ENCODE measurements at regions not wholly inside any gene's neighbourhood (a gene's known extent, or its start where the extent isn't known, plus 50 kb on each side); places are given as distances from the start of the nearest gene placed in this dataset.

DNA sequence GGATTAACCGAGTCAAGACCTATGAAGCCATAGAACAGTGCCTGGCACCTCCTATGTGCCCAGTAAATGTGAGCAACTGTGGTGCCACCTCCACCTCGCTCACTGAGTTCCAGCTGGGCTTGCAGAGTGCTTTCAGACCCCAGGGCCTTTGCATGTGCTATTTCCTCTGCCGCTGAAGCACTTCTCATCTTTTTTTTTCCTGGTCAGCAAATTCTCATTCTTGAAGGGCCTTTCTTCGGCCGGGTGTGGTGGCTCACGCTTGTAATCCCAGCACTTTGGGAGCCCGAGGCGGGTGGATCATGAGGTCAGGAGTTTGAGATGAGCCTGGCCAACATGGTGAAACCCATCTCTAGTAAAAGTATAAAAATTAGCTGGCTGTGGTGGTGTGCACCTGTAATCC lies 76.5 kb downstream of the MSX1 start:
- TF ChIP-seq ZNF316 (IDR thresholded peaks at IDR 0.05), result peak; percentile 37; the same call in 1 of the 2 replicates
- 0 out of 2 replicates have a peak, but pooled peaks have one; percentile 19 for TF ChIP-seq C11orf30 (IDR thresholded peaks at IDR 0.05; ENCODE audit: low read depth)
- no peak for TF ChIP-seq MAFG (tag; conservative IDR thresholded peaks at IDR 0.05)
- no peak for TF ChIP-seq ARNT (IDR thresholded peaks at IDR 0.05)
- peak; percentile 14 for TF ChIP-seq RBM25 (IDR thresholded peaks at IDR 0.05; ENCODE audit: low read depth, low read length, severe bottlenecking)
- TF ChIP-seq ZNF134 (CRISPR knock-in tag; conservative IDR thresholded peaks at IDR 0.05), result no peak
- TF ChIP-seq ZNF146 (CRISPR knock-in tag; IDR thresholded peaks at IDR 0.05; ENCODE audit: unreplicated experiment), result no peak
- BruUV-seq (replicated peaks), result no TSS peak
- 0% methylated on average over 8 of the region's 8 CpGs for WGBS (ENCODE audit: insufficient coverage, low coverage, missing lambda C conversion rate)

DNA sequence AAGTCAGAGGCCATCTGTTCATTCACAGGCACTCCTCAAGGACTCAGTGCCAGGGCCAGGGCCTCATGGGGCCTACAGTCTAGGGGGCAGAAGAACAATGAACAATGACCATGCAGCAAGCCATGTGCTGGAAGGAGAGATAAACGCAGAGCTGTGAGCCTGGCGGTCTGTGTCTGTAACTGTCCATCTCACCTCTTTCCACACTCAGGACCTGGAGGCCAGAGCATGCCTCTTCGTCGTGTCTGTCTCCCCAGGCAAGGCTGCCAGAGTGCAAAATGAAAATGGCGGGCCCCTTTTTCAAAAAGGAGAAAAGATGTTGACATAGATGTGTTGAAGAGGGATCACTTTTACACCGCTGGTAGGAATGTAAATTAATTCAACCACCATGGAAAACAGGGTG lies 78.5 kb downstream of the MSX1 start:
- H3K9me1 ChIP-seq (ENCODE audit: control insufficient read depth, insufficient read depth, low read length), result no peaks in the 10 kb centered on the region
- ATAC-seq (no peak), DNase-seq (ENCODE audit: extremely low read depth in 1 of 4, low spot score in 3 of 4) (no peak), FAIRE-seq (no peak)
- intact Hi-C loops (cut with micrococcal nuclease) (no loop called here), in situ Hi-C loops (cut with MboI) (no loop called here)
- 0% methylated on average over 6 of the region's 6 CpGs for WGBS (ENCODE audit: insufficient coverage, low coverage, missing lambda C conversion rate)
- H3K27me3 ChIP-seq (ENCODE audit: control insufficient read depth in 2 of 2, insufficient read depth in 2 of 2, low read length in 2 of 2), result peaks cover 7 to 17% of the 10 kb centered on the region in 2 experiments; a peak in 3 of 5 replicates
- no peak overlapping the region for H3K27ac ChIP-seq (ENCODE audit: extremely low read depth, low read depth, low read length)
- no peak overlapping the region for H3K4me3 ChIP-seq
- no TSS peak for BruUV-seq (replicated peaks)
- H3K4me1 ChIP-seq (replicated peaks in 1 of 2; ENCODE audit: control insufficient read depth in 2 of 2, insufficient read depth in 2 of 2, low read length in 2 of 2), result no peaks in the 10 kb centered on the region
- POLR2A ChIA-PET, result no interaction called here
- no peaks in the 10 kb centered on the region for H3K36me3 ChIP-seq (ENCODE audit: control insufficient read depth, insufficient read depth, low read length)
- CTCF ChIA-PET (ENCODE audit: low intra/inter-chr PET ratio), result no interaction called here
- H4K20me1 ChIP-seq (replicated peaks; ENCODE audit: control insufficient read depth, insufficient read depth, low read length), result no peaks in the 10 kb centered on the region; the same call in 1 of the 2 replicates
- H2AFZ ChIP-seq (ENCODE audit: low read depth, low read length), result no peak overlapping the region
- H3K9me3 ChIP-seq (replicated peaks; ENCODE audit: control insufficient read depth, insufficient read depth, low read depth, low read length), result no peaks in the 10 kb centered on the region
- no peaks in the 10 kb centered on the region for H3K79me2 ChIP-seq (ENCODE audit: control insufficient read depth, insufficient read depth, low read length)
- H3K4me2 ChIP-seq (ENCODE audit: insufficient read depth, low read length), result no peak overlapping the region
- no peak overlapping the region for H3K9ac ChIP-seq (ENCODE audit: insufficient read depth in 1 of 2, low read depth in 2 of 2, low read length in 2 of 2)
- TF ChIP-seq CCAR2 (IDR thresholded peaks at IDR 0.05; ENCODE audit: low read depth, low read length) (no peak), OTX1 (CRISPR knock-in tag; IDR thresholded peaks at IDR 0.05) (no peak), ZNF830 (CRISPR knock-in tag; IDR thresholded peaks at IDR 0.05) (no peak), CREB1 (IDR thresholded peaks at IDR 0.05) (no peak), CREB1 (CRISPR knock-in tag; IDR thresholded peaks at IDR 0.05) (no peak), RUNX1 (IDR thresholded peaks at IDR 0.05; ENCODE audit: low read depth) (no peak), ZKSCAN8 (CRISPR knock-in tag; IDR thresholded peaks at IDR 0.05) (no peak)
- TF ChIP-seq, protein P1, sequence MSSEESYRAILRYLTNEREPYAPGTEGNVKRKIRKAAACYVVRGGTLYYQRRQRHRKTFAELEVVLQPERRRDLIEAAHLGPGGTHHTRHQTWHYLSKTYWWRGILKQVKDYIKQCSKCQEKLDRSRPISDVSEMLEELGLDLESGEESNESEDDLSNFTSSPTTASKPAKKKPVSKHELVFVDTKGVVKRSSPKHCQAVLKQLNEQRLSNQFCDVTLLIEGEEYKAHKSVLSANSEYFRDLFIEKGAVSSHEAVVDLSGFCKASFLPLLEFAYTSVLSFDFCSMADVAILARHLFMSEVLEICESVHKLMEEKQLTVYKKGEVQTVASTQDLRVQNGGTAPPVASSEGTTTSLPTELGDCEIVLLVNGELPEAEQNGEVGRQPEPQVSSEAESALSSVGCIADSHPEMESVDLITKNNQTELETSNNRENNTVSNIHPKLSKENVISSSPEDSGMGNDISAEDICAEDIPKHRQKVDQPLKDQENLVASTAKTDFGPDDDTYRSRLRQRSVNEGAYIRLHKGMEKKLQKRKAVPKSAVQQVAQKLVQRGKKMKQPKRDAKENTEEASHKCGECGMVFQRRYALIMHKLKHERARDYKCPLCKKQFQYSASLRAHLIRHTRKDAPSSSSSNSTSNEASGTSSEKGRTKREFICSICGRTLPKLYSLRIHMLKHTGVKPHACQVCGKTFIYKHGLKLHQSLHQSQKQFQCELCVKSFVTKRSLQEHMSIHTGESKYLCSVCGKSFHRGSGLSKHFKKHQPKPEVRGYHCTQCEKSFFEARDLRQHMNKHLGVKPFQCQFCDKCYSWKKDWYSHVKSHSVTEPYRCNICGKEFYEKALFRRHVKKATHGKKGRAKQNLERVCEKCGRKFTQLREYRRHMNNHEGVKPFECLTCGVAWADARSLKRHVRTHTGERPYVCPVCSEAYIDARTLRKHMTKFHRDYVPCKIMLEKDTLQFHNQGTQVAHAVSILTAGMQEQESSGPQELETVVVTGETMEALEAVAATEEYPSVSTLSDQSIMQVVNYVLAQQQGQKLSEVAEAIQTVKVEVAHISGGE (CRISPR knock-in tag; IDR thresholded peaks at IDR 0.05), result no peak
- TF ChIP-seq, protein P2, sequence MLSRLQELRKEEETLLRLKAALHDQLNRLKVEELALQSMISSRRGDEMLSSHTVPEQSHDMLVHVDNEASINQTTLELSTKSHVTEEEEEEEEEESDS (CRISPR knock-in tag; IDR thresholded peaks at IDR 0.05), result no peak

More for the DNA sequence above, 76.5 kb downstream of the MSX1 start:
- Histone ChIP-seq H4K20me1 (replicated peaks; ENCODE audit: control insufficient read depth, insufficient read depth, low read length) (no peaks in the 10 kb centered on the region; the same call in 1 of the 2 replicates), H3K4me1 (replicated peaks in 1 of 2; ENCODE audit: control insufficient read depth in 2 of 2, insufficient read depth in 2 of 2, low read length in 2 of 2) (no peaks in the 10 kb centered on the region), H2AFZ (ENCODE audit: low read depth, low read length) (no peak overlapping the region), H3K4me2 (ENCODE audit: insufficient read depth, low read length) (no peak overlapping the region), H3K4me3 (no peak overlapping the region), H3K9ac (ENCODE audit: insufficient read depth in 1 of 2, low read depth in 2 of 2, low read length in 2 of 2) (no peak overlapping the region), H3K9me3 (replicated peaks; ENCODE audit: control insufficient read depth, insufficient read depth, low read depth, low read length) (no peaks in the 10 kb centered on the region), H3K27ac (ENCODE audit: extremely low read depth, low read depth, low read length) (no peak overlapping the region), H3K79me2 (ENCODE audit: control insufficient read depth, insufficient read depth, low read length) (no peaks in the 10 kb centered on the region), H3K9me1 (ENCODE audit: control insufficient read depth, insufficient read depth, low read length) (no peaks in the 10 kb centered on the region), H3K36me3 (ENCODE audit: control insufficient read depth, insufficient read depth, low read length) (no peaks in the 10 kb centered on the region), H3K27me3 (ENCODE audit: control insufficient read depth in 2 of 2, insufficient read depth in 2 of 2, low read length in 2 of 2) (peaks cover 7 to 17% of the 10 kb centered on the region in 2 experiments; a peak in 4 of 5 replicates)
- DNase-seq (ENCODE audit: extremely low read depth in 1 of 4, low spot score in 3 of 4) (no peak), ATAC-seq (no peak), FAIRE-seq (no peak)
- intact Hi-C loops (cut with micrococcal nuclease) (no loop called here), in situ Hi-C loops (cut with MboI) (no loop called here)
- CTCF ChIA-PET (ENCODE audit: low intra/inter-chr PET ratio), result no interaction called here
- POLR2A ChIA-PET, result no interaction called here

Measured in K562 (cell line).